ENCODE measurements at regions not wholly inside any gene's neighbourhood (a gene's known extent, or its start where the extent isn't known, plus 50 kb on each side); places are given as distances from the start of the nearest gene placed in this dataset.

DNA sequence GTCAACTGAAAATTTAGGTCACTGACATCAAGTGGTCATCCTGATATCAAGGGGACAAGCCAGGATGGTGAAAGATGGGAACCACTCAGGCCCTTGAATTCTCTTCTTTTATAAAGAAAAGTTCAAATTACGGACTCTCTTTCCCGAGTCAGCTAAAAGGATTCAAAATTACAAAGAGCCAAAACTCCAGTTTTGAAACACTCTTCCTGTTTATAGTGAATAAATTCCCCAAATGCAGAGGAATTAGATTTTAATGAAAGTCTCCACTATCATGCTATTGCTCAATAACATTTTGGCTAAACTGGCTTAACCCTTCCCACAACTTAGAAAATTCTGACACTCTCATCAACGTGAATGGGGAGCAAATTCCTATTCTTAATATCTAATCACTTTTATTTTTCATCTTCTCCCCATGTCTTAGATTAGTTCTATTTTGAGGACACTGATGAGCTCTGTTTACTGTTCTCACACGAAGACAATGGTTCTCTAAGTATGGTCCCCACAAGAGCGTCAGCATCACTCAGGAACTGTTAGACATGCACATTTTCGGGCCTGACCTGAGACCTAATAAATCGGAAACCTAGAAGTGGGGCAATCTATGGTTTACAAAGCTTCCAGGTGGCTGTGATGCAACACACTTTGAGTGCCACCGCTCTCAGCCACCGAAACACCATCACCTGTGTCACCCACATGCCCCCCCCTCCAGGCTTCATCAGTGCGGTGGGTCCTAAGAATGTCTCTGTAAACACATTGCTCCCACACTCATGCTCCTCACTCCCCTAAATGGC lies 64.4 kb upstream of the TIAM1 start:
- 66% methylated on average over 6 of the region's 10 CpGs for WGBS (ENCODE audit: insufficient coverage)
- no peaks in the 10 kb centered on the region for H3K27me3 ChIP-seq (ENCODE audit: control insufficient read depth, insufficient read depth, low read length)
- peak; percentile 82 for DNase-seq
- no peak overlapping the region for H3K4me3 ChIP-seq (ENCODE audit: low read length)
- peaks cover 7% of the 10 kb centered on the region for H3K4me1 ChIP-seq (ENCODE audit: control insufficient read depth, insufficient read depth, low read length)
- no peaks in the 10 kb centered on the region for H3K9me3 ChIP-seq (replicated peaks; ENCODE audit: control insufficient read depth, low read depth, low read length)
- no peaks in the 10 kb centered on the region for H3K36me3 ChIP-seq (ENCODE audit: control insufficient read depth, insufficient read depth, low read length)
- H3K27ac ChIP-seq (ENCODE audit: low read length) = peak overlapping the region; percentile 67

DNA sequence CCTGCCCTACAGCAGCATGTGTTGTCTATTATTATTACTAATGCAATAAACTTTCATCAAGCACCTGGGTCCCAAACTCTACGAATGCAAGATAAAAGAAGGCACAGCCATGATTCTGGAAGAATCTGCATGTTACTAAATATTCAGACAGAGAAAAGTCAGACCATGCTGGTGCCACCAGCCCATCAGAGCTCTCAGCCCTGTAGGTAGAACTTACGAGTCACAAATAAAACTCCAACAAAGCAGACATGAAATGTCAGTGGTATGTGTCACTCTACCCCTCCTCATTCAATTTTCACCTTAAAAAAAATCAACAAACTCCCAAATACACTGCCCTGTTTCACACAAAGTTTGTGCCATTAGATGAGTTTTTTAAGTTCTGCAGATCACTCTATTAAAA lies 62.4 kb upstream of the TIAM1 start:
- DNase-seq = no peak
- Histone ChIP-seq H3K4me3 (ENCODE audit: low read length) (no peak overlapping the region), H3K27ac (ENCODE audit: low read length) (no peak overlapping the region), H3K9me3 (replicated peaks; ENCODE audit: control insufficient read depth, low read depth, low read length) (no peaks in the 10 kb centered on the region), H3K27me3 (ENCODE audit: control insufficient read depth, insufficient read depth, low read length) (no peaks in the 10 kb centered on the region), H3K4me1 (ENCODE audit: control insufficient read depth, insufficient read depth, low read length) (peaks cover 7% of the 10 kb centered on the region), H3K36me3 (ENCODE audit: control insufficient read depth, insufficient read depth, low read length) (no peaks in the 10 kb centered on the region)
- WGBS (ENCODE audit: insufficient coverage) = no CpG with 5 or more reads among the region's 2 CpGs

DNA sequence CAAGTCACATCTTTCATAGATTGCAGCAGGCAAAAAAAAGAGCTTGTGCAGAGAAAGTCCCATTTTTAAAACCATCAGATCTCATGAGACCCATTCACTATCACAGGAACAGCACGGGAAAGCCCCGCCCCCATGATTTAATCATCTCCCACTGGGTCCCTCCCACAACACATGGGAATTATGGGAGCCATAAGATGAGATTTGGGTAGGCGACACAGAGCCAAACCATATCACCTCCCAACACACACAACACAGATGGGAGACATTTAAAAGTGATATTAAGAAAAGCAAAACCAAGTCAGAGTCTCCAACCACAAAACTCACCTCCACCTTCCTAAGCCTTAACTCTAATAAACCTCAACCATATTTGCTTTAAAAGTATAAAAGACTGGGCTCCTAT lies 61.5 kb upstream of the TIAM1 start:
- H3K27ac ChIP-seq (ENCODE audit: low read length) = no peak overlapping the region
- DNase-seq = no peak
- no peaks in the 10 kb centered on the region for H3K9me3 ChIP-seq (replicated peaks; ENCODE audit: control insufficient read depth, low read depth, low read length)
- H3K4me3 ChIP-seq (ENCODE audit: low read length) = no peak overlapping the region
- no peaks in the 10 kb centered on the region for H3K36me3 ChIP-seq (ENCODE audit: control insufficient read depth, insufficient read depth, low read length)
- no peaks in the 10 kb centered on the region for H3K27me3 ChIP-seq (ENCODE audit: control insufficient read depth, insufficient read depth, low read length)
- no CpG with 5 or more reads among the region's 3 CpGs for whole genome bisulfite sequencing (ENCODE audit: insufficient coverage)
- H3K4me1 ChIP-seq (ENCODE audit: control insufficient read depth, insufficient read depth, low read length) = peaks cover 7% of the 10 kb centered on the region

- no peaks in the 10 kb centered on the region for H3K27me3 ChIP-seq (ENCODE audit: control insufficient read depth, insufficient read depth, low read length)
Measured at GRCh38 chr21:31403596-31404333, 59.7 kb upstream of the TIAM1 start.

GRCh38 chr21:31399591-31399990 lies 55.5 kb upstream of the TIAM1 start:
- no peak overlapping the region for H3K27ac ChIP-seq (ENCODE audit: low read length)

More at GRCh38 chr21:31403596-31404333, 59.7 kb upstream of the TIAM1 start:
- H3K4me1 ChIP-seq (ENCODE audit: control insufficient read depth, insufficient read depth, low read length) = no peaks in the 10 kb centered on the region
- H3K36me3 ChIP-seq (ENCODE audit: control insufficient read depth, insufficient read depth, low read length) = no peaks in the 10 kb centered on the region
- WGBS (ENCODE audit: insufficient coverage) = 63% methylated on average over 3 of the region's 6 CpGs
- no peak overlapping the region for H3K27ac ChIP-seq (ENCODE audit: low read length)
- DNase-seq = no peak
- no peak overlapping the region for H3K4me3 ChIP-seq (ENCODE audit: low read length)
- H3K9me3 ChIP-seq (replicated peaks; ENCODE audit: control insufficient read depth, low read depth, low read length) = no peaks in the 10 kb centered on the region

DNA sequence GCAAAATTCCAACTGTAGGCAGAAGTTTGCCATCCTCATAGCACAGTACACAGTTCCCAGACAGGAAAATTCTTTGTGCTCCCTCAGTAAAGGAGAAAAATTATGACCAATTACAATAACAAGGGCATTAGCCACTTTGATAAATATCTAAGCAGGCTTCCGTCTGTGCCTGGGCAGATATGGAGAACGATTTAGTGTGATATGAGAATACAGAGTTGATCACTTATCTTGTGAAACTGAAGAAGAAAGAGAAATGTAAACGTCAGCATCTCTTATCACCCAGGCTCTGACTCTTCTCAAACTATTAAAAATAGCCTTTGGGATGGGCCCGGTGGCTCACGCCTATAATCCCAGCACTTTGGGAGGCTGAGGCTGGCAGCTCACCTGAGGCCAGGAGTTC lies 54.5 kb upstream of the TIAM1 start:
- no CpG with 5 or more reads among the region's 5 CpGs for whole genome bisulfite sequencing (ENCODE audit: insufficient coverage)
- Histone ChIP-seq H3K36me3 (ENCODE audit: control insufficient read depth, insufficient read depth, low read length) (no peaks in the 10 kb centered on the region), H3K27me3 (ENCODE audit: control insufficient read depth, insufficient read depth, low read length) (no peaks in the 10 kb centered on the region), H3K4me1 (ENCODE audit: control insufficient read depth, insufficient read depth, low read length) (peaks cover 3% of the 10 kb centered on the region), H3K4me3 (ENCODE audit: low read length) (no peak overlapping the region), H3K27ac (ENCODE audit: low read length) (no peak overlapping the region), H3K9me3 (replicated peaks; ENCODE audit: control insufficient read depth, low read depth, low read length) (no peaks in the 10 kb centered on the region)
- no peak for DNase-seq

More at GRCh38 chr21:31399591-31399990, 55.5 kb upstream of the TIAM1 start:
- Histone ChIP-seq H3K4me1 (ENCODE audit: control insufficient read depth, insufficient read depth, low read length) (peaks cover 3% of the 10 kb centered on the region), H3K27me3 (ENCODE audit: control insufficient read depth, insufficient read depth, low read length) (no peaks in the 10 kb centered on the region), H3K36me3 (ENCODE audit: control insufficient read depth, insufficient read depth, low read length) (no peaks in the 10 kb centered on the region), H3K4me3 (ENCODE audit: low read length) (no peak overlapping the region), H3K9me3 (replicated peaks; ENCODE audit: control insufficient read depth, low read depth, low read length) (no peaks in the 10 kb centered on the region)
- no peak for DNase-seq
- WGBS (ENCODE audit: insufficient coverage) = 100% methylated on average over 1 of the region's 2 CpGs

GRCh38 chr21:31397939-31398338 lies 53.9 kb upstream of the TIAM1 start:
- no peaks in the 10 kb centered on the region for H3K27me3 ChIP-seq (ENCODE audit: control insufficient read depth, insufficient read depth, low read length)
- peaks cover 3% of the 10 kb centered on the region for H3K4me1 ChIP-seq (ENCODE audit: control insufficient read depth, insufficient read depth, low read length)
- WGBS (ENCODE audit: insufficient coverage) = no CpG with 5 or more reads among the region's 1 CpG
- no peaks in the 10 kb centered on the region for H3K9me3 ChIP-seq (replicated peaks; ENCODE audit: control insufficient read depth, low read depth, low read length)
- DNase-seq = no peak
- H3K27ac ChIP-seq (ENCODE audit: low read length) = no peak overlapping the region
- no peak overlapping the region for H3K4me3 ChIP-seq (ENCODE audit: low read length)
- H3K36me3 ChIP-seq (ENCODE audit: control insufficient read depth, insufficient read depth, low read length) = no peaks in the 10 kb centered on the region

DNA sequence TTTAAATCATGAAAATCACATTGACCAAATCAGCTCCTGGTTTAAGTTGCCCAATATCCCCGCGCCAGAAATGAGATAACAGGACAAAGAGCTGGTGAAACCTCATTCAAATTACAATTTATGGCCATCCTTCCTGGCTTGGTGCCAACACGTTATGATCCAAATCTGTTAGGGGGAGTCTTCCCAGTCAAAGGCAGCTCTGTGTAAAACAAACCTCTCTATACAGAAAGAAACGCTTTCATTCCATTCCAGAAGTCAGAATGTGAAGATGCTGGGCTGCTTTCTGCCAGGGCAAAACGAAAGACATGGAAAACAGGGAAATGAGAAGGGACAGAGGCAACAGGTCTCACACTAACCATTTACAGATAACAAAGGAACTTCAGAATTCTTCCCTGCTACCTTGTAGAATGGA lies 53.5 kb upstream of the TIAM1 start:
- no peak overlapping the region for H3K4me3 ChIP-seq (ENCODE audit: low read length)
- H3K27me3 ChIP-seq (ENCODE audit: control insufficient read depth, insufficient read depth, low read length) = no peaks in the 10 kb centered on the region
- peaks cover 3% of the 10 kb centered on the region for H3K4me1 ChIP-seq (ENCODE audit: control insufficient read depth, insufficient read depth, low read length)
- no peaks in the 10 kb centered on the region for H3K36me3 ChIP-seq (ENCODE audit: control insufficient read depth, insufficient read depth, low read length)
- peak; percentile 62 for DNase-seq
- H3K9me3 ChIP-seq (replicated peaks; ENCODE audit: control insufficient read depth, low read depth, low read length) = no peaks in the 10 kb centered on the region
- WGBS (ENCODE audit: insufficient coverage) = no CpG with 5 or more reads among the region's 5 CpGs
- H3K27ac ChIP-seq (ENCODE audit: low read length) = peak overlapping the region; percentile 20

DNA sequence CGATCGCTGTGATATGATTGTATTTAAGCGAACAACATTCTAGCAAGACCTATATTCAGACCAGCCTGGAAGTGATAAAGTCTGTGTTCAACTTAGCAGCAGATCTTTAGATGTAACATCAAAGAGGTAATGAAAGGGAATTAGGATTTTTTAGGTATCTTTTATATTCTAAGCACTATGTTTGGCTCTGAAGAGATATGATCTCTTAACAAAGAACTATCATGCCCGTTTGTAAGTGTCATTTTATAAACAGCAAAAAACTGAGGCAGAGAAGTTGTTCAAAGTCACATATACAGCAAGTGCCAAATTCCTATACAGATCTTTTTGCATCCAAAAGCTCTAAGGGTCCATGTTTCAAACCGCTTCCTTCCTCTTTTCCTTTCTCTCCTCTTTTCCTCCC lies 53.0 kb upstream of the TIAM1 start:
- 57% methylated on average over 1 of the region's 5 CpGs for WGBS (ENCODE audit: insufficient coverage)
- DNase-seq = no peak
- H3K4me3 ChIP-seq (ENCODE audit: low read length) = no peak overlapping the region
- H3K9me3 ChIP-seq (replicated peaks; ENCODE audit: control insufficient read depth, low read depth, low read length) = no peaks in the 10 kb centered on the region
- no peak overlapping the region for H3K27ac ChIP-seq (ENCODE audit: low read length)
- H3K36me3 ChIP-seq (ENCODE audit: control insufficient read depth, insufficient read depth, low read length) = no peaks in the 10 kb centered on the region
- no peaks in the 10 kb centered on the region for H3K27me3 ChIP-seq (ENCODE audit: control insufficient read depth, insufficient read depth, low read length)
- H3K4me1 ChIP-seq (ENCODE audit: control insufficient read depth, insufficient read depth, low read length) = peaks cover 3% of the 10 kb centered on the region

DNA sequence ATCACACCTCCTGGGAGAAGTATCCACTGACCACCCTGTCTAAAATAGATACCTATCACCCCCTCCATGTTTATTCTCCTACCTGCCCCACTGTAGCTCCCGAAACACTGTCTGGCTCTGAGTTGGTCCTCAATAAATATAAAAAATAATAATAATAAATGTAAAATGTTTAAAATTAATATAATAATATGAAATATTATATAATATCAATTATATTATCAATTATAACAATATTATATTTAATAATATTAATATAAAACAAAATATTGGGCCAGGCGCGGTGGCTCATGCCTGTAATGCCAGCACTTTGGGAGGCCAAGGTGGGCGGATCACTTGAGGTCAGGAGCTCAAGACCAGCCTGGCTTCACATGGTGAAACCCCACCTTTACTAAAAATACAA lies 52.3 kb upstream of the TIAM1 start:
- no CpG with 5 or more reads among the region's 4 CpGs for WGBS (ENCODE audit: insufficient coverage)
- Histone ChIP-seq H3K36me3 (ENCODE audit: control insufficient read depth, insufficient read depth, low read length) (no peaks in the 10 kb centered on the region), H3K27me3 (ENCODE audit: control insufficient read depth, insufficient read depth, low read length) (no peaks in the 10 kb centered on the region), H3K4me1 (ENCODE audit: control insufficient read depth, insufficient read depth, low read length) (peaks cover 3% of the 10 kb centered on the region), H3K27ac (ENCODE audit: low read length) (no peak overlapping the region), H3K9me3 (replicated peaks; ENCODE audit: control insufficient read depth, low read depth, low read length) (no peaks in the 10 kb centered on the region), H3K4me3 (ENCODE audit: low read length) (no peak overlapping the region)
- DNase-seq = no peak
